Suprapubic skin (tissue), 4 donors: ENCODE measurements at regions not wholly inside any gene's neighbourhood (a gene's known extent, or its start where the extent isn't known, plus 50 kb on each side); places are given as distances from the start of the nearest gene placed in this dataset.

Source experiments
- DNase-seq, 2 donors: peaks; one replicate each; pipeline ENCODE4 v3.0.0-alpha.2; 2019; ENCODE audit warnings: low spot score in 2 of 2
- H3K27ac ChIP-seq: fragments of 200-600 bp; sonication (generic); one replicate; pipeline ENCODE4 v1.5.1; 2019
- H3K27me3 ChIP-seq: fragments of 200-600 bp; sonication (generic); one replicate; pipeline ENCODE4 v1.5.1; 2019
- H3K36me3 ChIP-seq: fragments of 200-600 bp; sonication (generic); one replicate; pipeline ENCODE4 v1.5.1; 2019
- H3K4me1 ChIP-seq: fragments of 200-600 bp; sonication (generic); one replicate; pipeline ENCODE4 v1.5.1; 2019
- H3K4me3 ChIP-seq: fragments of 200-600 bp; sonication (generic); one replicate; pipeline ENCODE4 v1.5.1; 2019; ENCODE audit warnings: mild to moderate bottlenecking
- H3K9me3 ChIP-seq: fragments of 200-600 bp; sonication (generic); one replicate; pipeline ENCODE4 v1.5.1; 2019
- CTCF ChIP-seq, 2 donors: fragments of 200-600 bp in 1 of 2; fragments of 450-650 bp in 1 of 2; sonication (generic) in 1 of 2; IDR thresholded peaks; one replicate each; pipeline ENCODE4 v1.5.1; 2016 to 2019; ENCODE audit warnings: antibody characterized with exemption in 2 of 2, mild to moderate bottlenecking in 1 of 2, moderate library complexity in 1 of 2
- EP300 ChIP-seq: sonication (generic); formaldehyde crosslinking; IDR thresholded peaks from one replicate; pipeline ENCODE4 v1.6.1; 2017; ENCODE audit warnings: antibody characterized with exemption
- POLR2A ChIP-seq, 2 donors: fragments of 450-650 bp; IDR thresholded peaks; one replicate each; pipeline ENCODE4 v1.6.1; 2017; ENCODE audit warnings: antibody characterized with exemption in 2 of 2, mild to moderate bottlenecking in 2 of 2, moderate library complexity in 2 of 2
- POLR2AphosphoS5 ChIP-seq, 3 donors: sonication (generic); formaldehyde crosslinking; IDR thresholded peaks; one replicate each; pipeline ENCODE4 v1.6.1; 2017; ENCODE audit warnings: antibody characterized with exemption in 3 of 3
- WGBS: methylation state at CpG from one replicate; pipeline ENCODE4 v1.1.5; 2018; 5-methylcytosine and 5-hydroxymethylcytosine counted together

- WGBS, result 68% methylated on average over 8 of the region's 8 CpGs
- Histone ChIP-seq H3K4me3 (no peak overlapping the region), H3K36me3 (no peaks in the 10 kb centered on the region), H3K9me3 (no peaks in the 10 kb centered on the region), H3K27me3 (no peaks in the 10 kb centered on the region), H3K27ac (no peak overlapping the region), H3K4me1 (peaks cover 7% of the 10 kb centered on the region)
- no peak for DNase-seq
- TF ChIP-seq POLR2A (IDR thresholded peaks at IDR 0.05) (no peak), CTCF (IDR thresholded peaks at IDR 0.05) (no peak), EP300 (no peak), POLR2AphosphoS5 (IDR thresholded peaks at IDR 0.05) (no peak)
Observed at GRCh38 chr10:28172223-28172610, 130.6 kb downstream of the MPP7 start.

- WGBS, result 65% methylated on average over 9 of the region's 9 CpGs
- H3K27ac ChIP-seq, result no peak overlapping the region
- no peak overlapping the region for H3K4me3 ChIP-seq
- peaks cover 7% of the 10 kb centered on the region for H3K4me1 ChIP-seq
- no peaks in the 10 kb centered on the region for H3K9me3 ChIP-seq
- DNase-seq, result no peak
- no peaks in the 10 kb centered on the region for H3K27me3 ChIP-seq
- TF ChIP-seq POLR2A (IDR thresholded peaks at IDR 0.05) (no peak), POLR2AphosphoS5 (IDR thresholded peaks at IDR 0.05) (no peak), CTCF (IDR thresholded peaks at IDR 0.05) (no peak), EP300 (no peak)
- H3K36me3 ChIP-seq, result no peaks in the 10 kb centered on the region
Observed at GRCh38 chr10:28171468-28172222, 131.2 kb downstream of the MPP7 start.

- Histone ChIP-seq H3K27me3 (no peaks in the 10 kb centered on the region), H3K4me1 (peaks cover 7% of the 10 kb centered on the region), H3K36me3 (no peaks in the 10 kb centered on the region), H3K27ac (no peak overlapping the region), H3K4me3 (no peak overlapping the region), H3K9me3 (no peaks in the 10 kb centered on the region)
- WGBS, result 81% methylated on average over 2 of the region's 2 CpGs
- DNase-seq, result no peak
- TF ChIP-seq EP300 (no peak), CTCF (IDR thresholded peaks at IDR 0.05) (no peak)
Observed at GRCh38 chr10:28169525-28169924, 133.3 kb downstream of the MPP7 start.

- TF ChIP-seq POLR2A (IDR thresholded peaks at IDR 0.05), result no peak
- TF ChIP-seq EP300, result no peak
- TF ChIP-seq CTCF (IDR thresholded peaks at IDR 0.05), result no peak
- TF ChIP-seq POLR2AphosphoS5 (IDR thresholded peaks at IDR 0.05), result no peak
- WGBS, result 45% methylated on average over 6 of the region's 6 CpGs
- DNase-seq, result no peak
- Histone ChIP-seq H3K4me3 (no peak overlapping the region), H3K27ac (no peak overlapping the region), H3K36me3 (no peaks in the 10 kb centered on the region), H3K4me1 (no peaks in the 10 kb centered on the region), H3K9me3 (no peaks in the 10 kb centered on the region), H3K27me3 (no peaks in the 10 kb centered on the region)
Observed at GRCh38 chr10:28160866-28161405, 141.9 kb downstream of the MPP7 start.

- no peak for DNase-seq
- Histone ChIP-seq H3K27ac (no peak overlapping the region), H3K9me3 (no peaks in the 10 kb centered on the region), H3K4me3 (no peak overlapping the region), H3K36me3 (no peaks in the 10 kb centered on the region), H3K27me3 (no peaks in the 10 kb centered on the region), H3K4me1 (no peaks in the 10 kb centered on the region)
- TF ChIP-seq EP300, result no peak
- TF ChIP-seq CTCF (IDR thresholded peaks at IDR 0.05), result no peak
- TF ChIP-seq POLR2A (IDR thresholded peaks at IDR 0.05), result no peak
- TF ChIP-seq POLR2AphosphoS5 (IDR thresholded peaks at IDR 0.05), result no peak
Observed at GRCh38 chr10:28157379-28157778, 145.5 kb downstream of the MPP7 start.
